ENCODE measurements at regions not wholly inside any gene's neighbourhood (a gene's known extent, or its start where the extent isn't known, plus 50 kb on each side); places are given as distances from the start of the nearest gene placed in this dataset.

GRCh38 chr5:79886925-79887655, 104.0 kb downstream of the MTX3 start:
- no peak overlapping the region for H3K4ac ChIP-seq (replicated peaks; ENCODE audit: insufficient read length, low read depth, low read length)
- no peak overlapping the region for H4K91ac ChIP-seq (replicated peaks; ENCODE audit: insufficient read length, low read length)
- H3K9ac ChIP-seq (replicated peaks in 1 of 4; ENCODE audit: extremely low read depth in 1 of 4, low read depth in 3 of 4, low read length in 3 of 4): no peak overlapping the region
- H4K8ac ChIP-seq (ENCODE audit: extremely low read depth, insufficient read depth, low read length): no peak overlapping the region
- no peaks in the 10 kb centered on the region for H3K79me2 ChIP-seq (ENCODE audit: control insufficient read depth in 1 of 2, insufficient read depth in 2 of 2, low read length in 2 of 2)
- H3K18ac ChIP-seq (ENCODE audit: extremely low read depth, low read length): no peak overlapping the region
- ChIA-PET POLR2A (ENCODE audit: partially characterized antibody) (no interaction called here), CTCF (ENCODE audit: partially characterized antibody) (interaction anchor here (0.6 to 1.7 kb wide), 3 partner anchors 8 to 687 kb away, joined by 3 to 9 read pairs (median 5); no protein-coding TSS in a partner anchor)
- FAIRE-seq: no peak
- no peaks in the 10 kb centered on the region for H3K36me3 ChIP-seq (ENCODE audit: control insufficient read depth in 2 of 4, insufficient read depth in 4 of 4, low read length in 3 of 4)
- H2AK5ac ChIP-seq (ENCODE audit: low read depth, low read length): no peak overlapping the region
- no peaks in the 10 kb centered on the region for H3K79me1 ChIP-seq (ENCODE audit: low read depth, low read length)
- H3K23ac ChIP-seq (ENCODE audit: insufficient read length): no peak overlapping the region
- no peak overlapping the region for H2BK20ac ChIP-seq (ENCODE audit: low read length)
- no peak overlapping the region for H3K56ac ChIP-seq (replicated peaks; ENCODE audit: insufficient read length, low read depth, low read length)
- H4K5ac ChIP-seq (ENCODE audit: insufficient read length, low read depth, low read length): no peak overlapping the region
- 88% methylated on average over 10 of the region's 10 CpGs; no CpG with 5 or more reads in 1 of the 2 experiments for WGBS, 2 experiments (ENCODE audit: extremely low coverage in 1 of 2, insufficient coverage in 1 of 2, insufficient read length in 1 of 2, insufficient replicate concordance in 2 of 2, low coverage in 1 of 2, low lambda C conversion rate in 2 of 2, missing lambda C conversion rate in 1 of 2)
- H3K23me2 ChIP-seq (ENCODE audit: low read depth, low read length): no peaks in the 10 kb centered on the region
- H2BK12ac ChIP-seq (ENCODE audit: low read depth, low read length): no peak overlapping the region
- H2BK15ac ChIP-seq (ENCODE audit: low read length): no peak overlapping the region
- H3K4me3 ChIP-seq (ENCODE audit: extremely low read depth in 1 of 4, insufficient read depth in 2 of 4, low read depth in 3 of 4, low read length in 4 of 4): no peak overlapping the region
- no peak overlapping the region for H2AFZ ChIP-seq (ENCODE audit: low read length)
- no peak overlapping the region for H2BK120ac ChIP-seq (replicated peaks; ENCODE audit: low read depth, low read length)
- no peak overlapping the region for H3K27ac ChIP-seq (ENCODE audit: low read depth, low read length)
- no peak for TF ChIP-seq EGR1 (IDR thresholded peaks at IDR 0.05; ENCODE audit: borderline replicate concordance, low read depth, low read length)
- TF ChIP-seq SAP30 (IDR thresholded peaks at IDR 0.05; ENCODE audit: insufficient read depth, insufficient replicate concordance, low read length): no peak
- TF ChIP-seq GTF2F1 (IDR thresholded peaks at IDR 0.05; ENCODE audit: borderline replicate concordance, low read depth, low read length): no peak
- no peak for TF ChIP-seq CBX8 (IDR thresholded peaks at IDR 0.05; ENCODE audit: borderline replicate concordance, low read depth, low read length)
- no peak for TF ChIP-seq RBBP5 (IDR thresholded peaks at IDR 0.05; ENCODE audit: borderline replicate concordance, low read depth, low read length)
- no peak for DNase-seq (ENCODE audit: low read depth in 1 of 2, low spot score in 2 of 2)
- no peaks in the 10 kb centered on the region for H3K27me3 ChIP-seq (replicated peaks in 1 of 4; ENCODE audit: control insufficient read depth in 3 of 4, extremely low read depth in 1 of 4, insufficient read depth in 3 of 4, low read length in 3 of 4)
- H2BK5ac ChIP-seq (ENCODE audit: low read depth, low read length): no peak overlapping the region
- H3K14ac ChIP-seq (ENCODE audit: insufficient read length): no peak overlapping the region
- H4K20me1 ChIP-seq (replicated peaks in 1 of 2; ENCODE audit: control insufficient read depth in 1 of 2, insufficient read depth in 2 of 2, low read length in 2 of 2): no peaks in the 10 kb centered on the region
- H3K4me1 ChIP-seq (replicated peaks in 1 of 4; ENCODE audit: control insufficient read depth in 3 of 4, insufficient read depth in 4 of 4, low read length in 3 of 4): no peaks in the 10 kb centered on the region
- H3K4me2 ChIP-seq (ENCODE audit: insufficient read depth in 1 of 2, low read depth in 2 of 2, low read length in 2 of 2): no peak overlapping the region
- peaks cover 6 to 15% of the 10 kb centered on the region in 2 experiments; a peak in 3 of 4 replicates for H3K9me3 ChIP-seq (ENCODE audit: insufficient read depth in 2 of 2, low read depth in 1 of 2, low read length in 1 of 2)
